B cell (primary cell): ENCODE measurements at regions not wholly inside any gene's neighbourhood (a gene's known extent, or its start where the extent isn't known, plus 50 kb on each side); places are given as distances from the start of the nearest gene placed in this dataset.

Experiments used
- ATAC-seq: fragments of 200-7000 bp; cut with Tn5 transposase; one replicate; pipeline ENCODE4 v1.10.0; 2021; ENCODE audit warnings: low read depth, mild to moderate bottlenecking, moderate number of reproducible peaks, moderate library complexity
- CTCF ChIA-PET: fragments of 350-600 bp; sonication (Branson Sonifier 250); formaldehyde crosslinking; loops from one replicate; lab custom pipeline; 2021; ENCODE audit warnings: antibody characterized with exemption, inconsistent platforms; lab: Charles Lee
- POLR2A ChIA-PET: fragments of 350-600 bp; sonication (Branson Sonifier 250); formaldehyde crosslinking; loops from one replicate; lab custom pipeline; 2021; ENCODE audit warnings: antibody characterized with exemption; lab: Charles Lee
- DNase-seq: peaks from one replicate; pipeline ENCODE4 v3.0.0; 2013
- H2AFZ ChIP-seq: 2 replicates; pipeline ENCODE4 v1.6.1; 2012; ENCODE audit warnings: mild to moderate bottlenecking, low read depth, low read length; ENCODE audit not compliant: insufficient read depth, poor library complexity, severe bottlenecking
- H3K27ac ChIP-seq, 2 donors: 1 replicate in 1 of 2; 2 replicates in 1 of 2; pipeline ENCODE4 v1.5.1; 2012 to 2013; ENCODE audit warnings: low read length in 2 of 2, mild to moderate bottlenecking in 2 of 2, moderate library complexity in 1 of 2
- H3K27me3 ChIP-seq, 4 experiments: fragments of 200-600 bp in 1 of 4; sonication (generic) in 1 of 4; replicated peaks in 1 of 4; 1 replicate in 2 of 4; 2 replicates in 2 of 4; pipeline versions ENCODE4 v1.6.1 to v1.7.0; 2013 to 2016; ENCODE audit warnings: low read length in 3 of 4, mild to moderate bottlenecking in 2 of 4, mixed read lengths in 1 of 4, moderate library complexity in 1 of 4; ENCODE audit not compliant: insufficient read depth in 4 of 4, control insufficient read depth in 3 of 4; ENCODE audit errors: control extremely low read depth in 1 of 4
- H3K36me3 ChIP-seq, 2 experiments: replicated peaks in 1 of 2; 1 replicate in 1 of 2; 2 replicates in 1 of 2; pipeline versions ENCODE4 v1.6.1 to v1.7.1; 2013; ENCODE audit warnings: low read length in 1 of 2; ENCODE audit not compliant: insufficient read depth in 2 of 2, control insufficient read depth in 1 of 2; ENCODE audit errors: control extremely low read depth in 1 of 2, extremely low read depth in 1 of 2
- H3K4me1 ChIP-seq, 2 donors: fragments of 200-600 bp in 1 of 2; sonication (generic) in 1 of 2; 1 replicate in 1 of 2; 2 replicates in 1 of 2; pipeline versions ENCODE4 v1.5.1 to v1.6.1; 2013 to 2017; ENCODE audit warnings: low read length in 2 of 2; ENCODE audit not compliant: control insufficient read depth in 2 of 2, insufficient read depth in 2 of 2
- H3K4me2 ChIP-seq: replicated peaks from 2 replicates; pipeline ENCODE3; 2012; ENCODE audit warnings: mild to moderate bottlenecking, low read depth, low read length; ENCODE audit not compliant: poor library complexity, severe bottlenecking
- H3K4me3 ChIP-seq, 5 experiments: fragments of 200-600 bp in 1 of 5; sonication (generic) in 1 of 5; 1 replicate in 3 of 5; 2 replicates in 2 of 5; pipeline versions ENCODE4 v1.5.1 to v1.7.0; 2011 to 2016; ENCODE audit warnings: low read length in 4 of 5, mild to moderate bottlenecking in 4 of 5, low read depth in 2 of 5, control low read depth in 1 of 5, moderate library complexity in 1 of 5; ENCODE audit not compliant: insufficient read depth in 1 of 5; ENCODE audit errors: control extremely low read depth in 1 of 5, extremely low read depth in 1 of 5
- H3K79me2 ChIP-seq: fragments of 200-600 bp; sonication (generic); one replicate; pipeline ENCODE4 v1.6.0; 2016; ENCODE audit warnings: low read length; ENCODE audit not compliant: control insufficient read depth, insufficient read depth
- H3K9ac ChIP-seq: fragments of 200-600 bp; sonication (generic); 2 replicates; pipeline ENCODE4 v1.6.1; 2017; ENCODE audit warnings: mild to moderate bottlenecking, low read length, moderate library complexity
- H3K9me3 ChIP-seq, 3 donors: one replicate each; pipeline versions ENCODE4 v1.6.1 to v1.7.1; 2013; ENCODE audit warnings: low read length in 2 of 3; ENCODE audit not compliant: control insufficient read depth in 2 of 3, insufficient read depth in 1 of 3; ENCODE audit errors: control extremely low read depth in 1 of 3
- H4K20me1 ChIP-seq: 2 replicates; pipeline ENCODE4 v1.6.0; 2012; ENCODE audit warnings: mild to moderate bottlenecking, low read length; ENCODE audit not compliant: insufficient read depth, control insufficient read depth, poor library complexity, severe bottlenecking
- H3K27ac Mint-ChIP-seq: one replicate; pipeline ENCODE4 v1.8.0; 2021; ENCODE audit warnings: mixed read lengths
- H3K27me3 Mint-ChIP-seq: one replicate; pipeline ENCODE4 v1.8.0; 2021; ENCODE audit warnings: mixed read lengths
- H3K4me1 Mint-ChIP-seq: one replicate; pipeline ENCODE4 v1.8.0; 2021; ENCODE audit warnings: mixed read lengths
- H3K4me3 Mint-ChIP-seq: one replicate; pipeline ENCODE4 v1.8.0; 2021; ENCODE audit warnings: mixed read lengths
- H3K9me3 Mint-ChIP-seq: one replicate; pipeline ENCODE4 v1.8.0; 2022; ENCODE audit warnings: mixed read lengths; ENCODE audit not compliant: insufficient read depth
- EZH2 ChIP-seq: IDR thresholded peaks from 2 replicates; pipeline ENCODE4 v1.6.1; 2012; ENCODE audit warnings: borderline replicate concordance, low read depth, mild to moderate bottlenecking, moderate library complexity, low read length; ENCODE audit not compliant: insufficient read depth, poor library complexity, severe bottlenecking
- WGBS: methylation state at CpG from one replicate; pipeline ENCODE4 v1.1.5; 2013; ENCODE audit warnings: missing lambda C conversion rate; ENCODE audit not compliant: insufficient coverage; 5-methylcytosine and 5-hydroxymethylcytosine counted together
- intact Hi-C: fragments of 100-400 bp; cut with micrococcal nuclease; formaldehyde crosslinking; loops from one replicate; pipeline ENCODE4 v1.10.0; 2022
- TF ChIP-seq, protein P1 (sequence below): fragments of 200-600 bp; IDR thresholded peaks from one replicate; pipeline ENCODE4 v1.8.0; 2022; ENCODE audit warnings: antibody characterized with exemption, mild to moderate bottlenecking

DNA sequence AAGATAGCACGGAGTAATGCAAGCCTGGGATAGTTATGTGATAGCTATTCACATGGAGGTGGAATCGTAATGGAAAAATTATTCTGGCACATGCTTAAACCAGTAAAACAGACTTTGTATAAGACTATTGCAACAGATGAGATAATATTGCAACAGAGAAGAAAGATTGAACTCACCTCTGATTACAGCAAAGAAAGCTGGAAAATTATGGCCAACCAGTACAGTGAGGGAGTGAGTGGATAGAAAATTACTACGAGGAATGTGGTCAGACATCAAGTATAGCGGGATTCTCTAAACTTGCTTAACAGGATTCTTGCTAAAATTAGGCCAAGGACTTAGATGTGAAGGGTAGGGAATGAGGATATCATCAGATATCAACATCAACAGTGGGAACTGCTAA lies 397.6 kb upstream of the KLHL1 start:
- Histone ChIP-seq H3K79me2 (no peaks in the 10 kb centered on the region), H2AFZ (no peak overlapping the region), H3K27me3 (no peaks in the 10 kb centered on the region), H3K9ac (no peak overlapping the region), H3K9me3 (peaks cover 0 to 2% (median 0%) of the 10 kb centered on the region in 3 donors), H3K4me2 (no peak overlapping the region), H4K20me1 (no peaks in the 10 kb centered on the region), H3K4me3 (no peak overlapping the region), H3K4me1 (no peaks in the 10 kb centered on the region), H3K27ac (no peak overlapping the region), H3K36me3 (no peaks in the 10 kb centered on the region)
- DNase-seq, result no peak
- ATAC-seq, result no peak
- CTCF ChIA-PET, result no interaction called here
- Mint-ChIP-seq H3K4me3 (no peak overlapping the region), H3K9me3 (peaks cover 6% of the 10 kb centered on the region), H3K27me3 (no peaks in the 10 kb centered on the region), H3K4me1 (no peaks in the 10 kb centered on the region), H3K27ac (no peak overlapping the region)
- intact Hi-C loops, result no loop called here
- 79% methylated on average over 2 of the region's 4 CpGs for WGBS
- POLR2A ChIA-PET, result no interaction called here
- TF ChIP-seq, protein P1, sequence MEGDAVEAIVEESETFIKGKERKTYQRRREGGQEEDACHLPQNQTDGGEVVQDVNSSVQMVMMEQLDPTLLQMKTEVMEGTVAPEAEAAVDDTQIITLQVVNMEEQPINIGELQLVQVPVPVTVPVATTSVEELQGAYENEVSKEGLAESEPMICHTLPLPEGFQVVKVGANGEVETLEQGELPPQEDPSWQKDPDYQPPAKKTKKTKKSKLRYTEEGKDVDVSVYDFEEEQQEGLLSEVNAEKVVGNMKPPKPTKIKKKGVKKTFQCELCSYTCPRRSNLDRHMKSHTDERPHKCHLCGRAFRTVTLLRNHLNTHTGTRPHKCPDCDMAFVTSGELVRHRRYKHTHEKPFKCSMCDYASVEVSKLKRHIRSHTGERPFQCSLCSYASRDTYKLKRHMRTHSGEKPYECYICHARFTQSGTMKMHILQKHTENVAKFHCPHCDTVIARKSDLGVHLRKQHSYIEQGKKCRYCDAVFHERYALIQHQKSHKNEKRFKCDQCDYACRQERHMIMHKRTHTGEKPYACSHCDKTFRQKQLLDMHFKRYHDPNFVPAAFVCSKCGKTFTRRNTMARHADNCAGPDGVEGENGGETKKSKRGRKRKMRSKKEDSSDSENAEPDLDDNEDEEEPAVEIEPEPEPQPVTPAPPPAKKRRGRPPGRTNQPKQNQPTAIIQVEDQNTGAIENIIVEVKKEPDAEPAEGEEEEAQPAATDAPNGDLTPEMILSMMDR, result no peak
- no peak for TF ChIP-seq EZH2

DNA sequence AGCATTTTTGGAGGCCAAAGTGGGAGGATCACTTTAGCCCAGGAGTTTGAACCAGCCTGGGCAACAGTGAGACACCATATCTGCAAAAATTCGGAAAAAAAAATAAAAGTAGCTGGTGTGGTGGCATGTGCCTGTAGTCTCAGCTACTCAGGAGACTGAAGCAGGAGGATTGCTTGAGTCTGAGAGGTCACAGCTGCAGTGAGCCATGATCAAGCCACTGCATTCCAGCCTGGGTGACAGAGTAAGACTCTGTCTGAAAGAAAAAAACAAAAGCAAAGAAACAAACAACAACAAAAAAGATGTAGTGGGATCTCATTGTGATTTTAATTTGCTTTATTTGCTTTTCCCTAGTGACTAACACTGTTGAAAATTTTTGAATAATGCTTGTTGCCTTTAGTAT lies 394.7 kb upstream of the KLHL1 start:
- Histone ChIP-seq H3K79me2 (no peaks in the 10 kb centered on the region), H3K27ac (no peak overlapping the region), H3K4me2 (no peak overlapping the region), H3K36me3 (no peaks in the 10 kb centered on the region), H3K27me3 (no peaks in the 10 kb centered on the region), H3K9me3 (no peaks in the 10 kb centered on the region), H3K9ac (no peak overlapping the region), H2AFZ (no peak overlapping the region), H3K4me3 (no peak overlapping the region), H3K4me1 (no peaks in the 10 kb centered on the region), H4K20me1 (no peaks in the 10 kb centered on the region)
- CTCF ChIA-PET, result no interaction called here
- DNase-seq (no peak), ATAC-seq (no peak)
- intact Hi-C loops, result no loop called here
- H3K27ac Mint-ChIP-seq, result no peak overlapping the region
- POLR2A ChIA-PET, result no interaction called here
- H3K4me1 Mint-ChIP-seq, result no peaks in the 10 kb centered on the region
- no peaks in the 10 kb centered on the region for H3K27me3 Mint-ChIP-seq
- H3K4me3 Mint-ChIP-seq, result no peak overlapping the region
- 71% methylated on average over 1 of the region's 1 CpG for WGBS
- no peak for TF ChIP-seq EZH2
- TF ChIP-seq, protein P1, result no peak
- H3K9me3 Mint-ChIP-seq, result peaks cover 6% of the 10 kb centered on the region
